ENCODE measurements at regions not wholly inside any gene's neighbourhood (a gene's known extent, or its start where the extent isn't known, plus 50 kb on each side); places are given as distances from the start of the nearest gene placed in this dataset.
"Not testable (repeated sequence)": the region's sequence is repeated elsewhere in the genome, so short reads cannot be mapped to it uniquely, and the experiment has no call there.

GRCh38 chr7:409339-410281 lies 110.0 kb downstream of the PDGFA start:
- DNase-seq (ENCODE audit: low read depth) = no peak

- DNase-seq (ENCODE audit: low read depth) = no peak
Observed at GRCh38 chr7:410395-410910, 109.2 kb downstream of the PDGFA start.

- DNase-seq (ENCODE audit: low read depth) = not testable (repeated sequence)
Observed at GRCh38 chr7:411116-411515, 108.5 kb downstream of the PDGFA start.

GRCh38 chr7:411677-412312 lies 107.9 kb downstream of the PDGFA start:
- DNase-seq (ENCODE audit: low read depth) = no peak

- DNase-seq (ENCODE audit: low read depth) = no peak
Observed at GRCh38 chr7:412313-412710, 107.3 kb downstream of the PDGFA start.

- DNase-seq (ENCODE audit: low read depth) = no peak
Observed at GRCh38 chr7:414681-415560, 104.7 kb downstream of the PDGFA start.

- DNase-seq (ENCODE audit: low read depth) = no peak
Observed at GRCh38 chr7:415646-416525, 103.8 kb downstream of the PDGFA start.

- no peak for DNase-seq (ENCODE audit: low read depth)
Observed at GRCh38 chr7:416761-417624, 102.7 kb downstream of the PDGFA start.

GRCh38 chr7:417625-417889 lies 102.1 kb downstream of the PDGFA start:
- DNase-seq (ENCODE audit: low read depth) = no peak

GRCh38 chr7:417973-418601 lies 101.6 kb downstream of the PDGFA start:
- DNase-seq (ENCODE audit: low read depth) = no peak

GRCh38 chr7:418636-419280 lies 100.9 kb downstream of the PDGFA start:
- DNase-seq (ENCODE audit: low read depth) = no peak

GRCh38 chr7:420142-421093 lies 99.2 kb downstream of the PDGFA start:
- no peak for DNase-seq (ENCODE audit: low read depth)

- no peak for DNase-seq (ENCODE audit: low read depth)
Observed at GRCh38 chr7:421136-421991, 98.3 kb downstream of the PDGFA start.

GRCh38 chr7:422191-422885 lies 97.3 kb downstream of the PDGFA start:
- no peak for DNase-seq (ENCODE audit: low read depth)

- no peak for DNase-seq (ENCODE audit: low read depth)
Observed at GRCh38 chr7:422886-423225, 96.8 kb downstream of the PDGFA start.

- DNase-seq (ENCODE audit: low read depth) = no peak
Observed at GRCh38 chr7:423312-424260, 96.1 kb downstream of the PDGFA start.
